ENCODE measurements at regions not wholly inside any gene's neighbourhood (a gene's known extent, or its start where the extent isn't known, plus 50 kb on each side); places are given as distances from the start of the nearest gene placed in this dataset.

DNA sequence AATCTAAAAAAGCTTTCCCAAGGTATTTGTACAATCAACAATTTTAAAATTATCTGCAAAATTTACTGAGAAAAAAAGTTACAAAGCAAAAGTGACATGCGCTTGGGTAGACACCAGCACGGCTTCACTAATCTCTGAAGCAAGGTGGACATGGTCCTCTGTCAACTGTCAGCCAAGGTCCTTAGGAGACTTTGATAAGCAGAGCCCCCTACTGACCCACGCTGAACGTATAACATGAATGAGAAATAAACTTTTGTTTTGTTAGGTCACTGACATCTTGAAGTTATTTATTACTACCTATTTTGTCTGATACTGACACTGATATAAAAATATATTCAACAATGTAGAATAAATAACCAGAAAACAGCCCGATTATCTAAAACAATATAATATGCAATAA is 100.7 kb upstream of the OBI1 start:
- POLR2A ChIA-PET, result no interaction called here
- Histone ChIP-seq H3K27ac (ENCODE audit: extremely low read depth, low read depth, low read length) (no peak overlapping the region), H3K4me1 (ENCODE audit: control insufficient read depth, insufficient read depth, low read length) (no peaks in the 10 kb centered on the region), H3K36me3 (ENCODE audit: control insufficient read depth in 2 of 2, insufficient read depth in 1 of 2, low read length in 2 of 2) (no peaks in the 10 kb centered on the region), H3K4me3 (ENCODE audit: low read depth, low read length) (no peak overlapping the region), H3K9me3 (ENCODE audit: control insufficient read depth, insufficient read depth, low read depth, low read length) (no peaks in the 10 kb centered on the region)
- CTCF ChIA-PET, result interaction anchor here (0.6 kb wide), 1 partner anchor 97 kb away, joined by 3 read pairs; no protein-coding TSS in a partner anchor
- TF ChIP-seq, protein P1, sequence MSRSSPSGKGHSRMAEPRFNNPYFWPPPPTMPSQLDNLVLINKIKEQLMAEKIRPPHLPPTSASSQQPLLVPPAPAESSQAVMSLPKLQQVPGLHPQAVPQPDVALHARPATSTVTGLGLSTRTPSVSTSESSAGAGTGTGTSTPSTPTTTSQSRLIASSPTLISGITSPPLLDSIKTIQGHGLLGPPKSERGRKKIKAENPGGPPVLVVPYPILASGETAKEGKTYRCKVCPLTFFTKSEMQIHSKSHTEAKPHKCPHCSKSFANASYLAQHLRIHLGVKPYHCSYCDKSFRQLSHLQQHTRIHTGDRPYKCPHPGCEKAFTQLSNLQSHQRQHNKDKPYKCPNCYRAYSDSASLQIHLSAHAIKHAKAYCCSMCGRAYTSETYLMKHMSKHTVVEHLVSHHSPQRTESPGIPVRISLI (tag by site-specific recombination; IDR thresholded peaks at IDR 0.05), result no peak
- TF ChIP-seq, protein P2, sequence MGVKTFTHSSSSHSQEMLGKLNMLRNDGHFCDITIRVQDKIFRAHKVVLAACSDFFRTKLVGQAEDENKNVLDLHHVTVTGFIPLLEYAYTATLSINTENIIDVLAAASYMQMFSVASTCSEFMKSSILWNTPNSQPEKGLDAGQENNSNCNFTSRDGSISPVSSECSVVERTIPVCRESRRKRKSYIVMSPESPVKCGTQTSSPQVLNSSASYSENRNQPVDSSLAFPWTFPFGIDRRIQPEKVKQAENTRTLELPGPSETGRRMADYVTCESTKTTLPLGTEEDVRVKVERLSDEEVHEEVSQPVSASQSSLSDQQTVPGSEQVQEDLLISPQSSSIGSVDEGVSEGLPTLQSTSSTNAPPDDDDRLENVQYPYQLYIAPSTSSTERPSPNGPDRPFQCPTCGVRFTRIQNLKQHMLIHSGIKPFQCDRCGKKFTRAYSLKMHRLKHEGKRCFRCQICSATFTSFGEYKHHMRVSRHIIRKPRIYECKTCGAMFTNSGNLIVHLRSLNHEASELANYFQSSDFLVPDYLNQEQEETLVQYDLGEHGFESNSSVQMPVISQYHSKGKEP (tag by site-specific recombination; IDR thresholded peaks at IDR 0.05), result no peak
- no peak for TF ChIP-seq TCF7L2 (IDR thresholded peaks at IDR 0.05; ENCODE audit: borderline replicate concordance, low read depth, low read length)
- TF ChIP-seq ZNF248 (tag by site-specific recombination; IDR thresholded peaks at IDR 0.05), result no peak
- TF ChIP-seq, protein P3, sequence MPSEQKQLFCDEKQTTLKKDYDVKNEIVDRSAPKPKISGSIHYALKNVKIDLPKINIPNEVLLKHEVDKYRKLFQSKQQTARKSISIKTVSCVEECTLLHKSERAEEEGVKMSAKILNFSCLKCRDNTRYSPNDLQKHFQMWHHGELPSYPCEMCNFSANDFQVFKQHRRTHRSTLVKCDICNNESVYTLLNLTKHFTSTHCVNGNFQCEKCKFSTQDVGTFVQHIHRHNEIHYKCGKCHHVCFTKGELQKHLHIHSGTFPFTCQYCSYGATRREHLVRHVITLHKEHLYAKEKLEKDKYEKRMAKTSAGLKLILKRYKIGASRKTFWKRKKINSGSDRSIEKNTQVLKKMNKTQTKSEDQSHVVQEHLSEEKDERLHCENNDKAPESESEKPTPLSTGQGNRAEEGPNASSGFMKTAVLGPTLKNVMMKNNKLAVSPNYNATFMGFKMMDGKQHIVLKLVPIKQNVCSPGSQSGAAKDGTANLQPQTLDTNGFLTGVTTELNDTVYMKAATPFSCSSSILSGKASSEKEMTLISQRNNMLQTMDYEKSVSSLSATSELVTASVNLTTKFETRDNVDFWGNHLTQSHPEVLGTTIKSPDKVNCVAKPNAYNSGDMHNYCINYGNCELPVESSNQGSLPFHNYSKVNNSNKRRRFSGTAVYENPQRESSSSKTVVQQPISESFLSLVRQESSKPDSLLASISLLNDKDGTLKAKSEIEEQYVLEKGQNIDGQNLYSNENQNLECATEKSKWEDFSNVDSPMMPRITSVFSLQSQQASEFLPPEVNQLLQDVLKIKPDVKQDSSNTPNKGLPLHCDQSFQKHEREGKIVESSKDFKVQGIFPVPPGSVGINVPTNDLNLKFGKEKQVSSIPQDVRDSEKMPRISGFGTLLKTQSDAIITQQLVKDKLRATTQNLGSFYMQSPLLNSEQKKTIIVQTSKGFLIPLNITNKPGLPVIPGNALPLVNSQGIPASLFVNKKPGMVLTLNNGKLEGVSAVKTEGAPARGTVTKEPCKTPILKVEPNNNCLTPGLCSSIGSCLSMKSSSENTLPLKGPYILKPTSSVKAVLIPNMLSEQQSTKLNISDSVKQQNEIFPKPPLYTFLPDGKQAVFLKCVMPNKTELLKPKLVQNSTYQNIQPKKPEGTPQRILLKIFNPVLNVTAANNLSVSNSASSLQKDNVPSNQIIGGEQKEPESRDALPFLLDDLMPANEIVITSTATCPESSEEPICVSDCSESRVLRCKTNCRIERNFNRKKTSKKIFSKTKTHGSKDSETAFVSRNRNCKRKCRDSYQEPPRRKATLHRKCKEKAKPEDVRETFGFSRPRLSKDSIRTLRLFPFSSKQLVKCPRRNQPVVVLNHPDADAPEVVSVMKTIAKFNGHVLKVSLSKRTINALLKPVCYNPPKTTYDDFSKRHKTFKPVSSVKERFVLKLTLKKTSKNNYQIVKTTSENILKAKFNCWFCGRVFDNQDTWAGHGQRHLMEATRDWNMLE (tag by site-specific recombination; conservative IDR thresholded peaks at IDR 0.05; ENCODE audit: low read depth), result no peak

DNA sequence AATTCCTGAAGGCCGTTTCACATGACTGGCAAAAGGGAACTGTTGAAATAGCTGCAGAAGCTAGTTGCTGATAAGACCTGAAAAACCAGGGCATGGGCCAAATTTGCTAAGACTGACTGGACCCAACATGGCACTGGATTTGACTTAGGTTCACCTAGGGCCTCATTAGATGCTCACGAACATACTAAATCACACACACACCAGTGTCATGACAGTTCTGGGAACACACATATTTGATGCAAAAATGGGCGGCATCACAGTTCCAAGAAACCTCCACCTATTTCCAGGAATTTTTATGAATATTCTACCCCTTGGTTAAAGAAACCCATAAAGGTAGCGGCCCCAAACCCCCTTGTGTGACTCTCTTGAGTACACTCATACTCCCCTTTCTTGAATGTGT is 99.6 kb upstream of the OBI1 start:
- TF ChIP-seq FEZF1 (tag by site-specific recombination; IDR thresholded peaks at IDR 0.05) (no peak), IKZF3 (tag by site-specific recombination; IDR thresholded peaks at IDR 0.05) (no peak), ZNF48 (tag by site-specific recombination; IDR thresholded peaks at IDR 0.05) (no peak), GLIS1 (tag by site-specific recombination; IDR thresholded peaks at IDR 0.05) (no peak), ZNF366 (tag by site-specific recombination; conservative IDR thresholded peaks at IDR 0.05) (no peak), ZNF174 (tag by site-specific recombination; IDR thresholded peaks at IDR 0.05) (no peak)
- TF ChIP-seq, protein P4, sequence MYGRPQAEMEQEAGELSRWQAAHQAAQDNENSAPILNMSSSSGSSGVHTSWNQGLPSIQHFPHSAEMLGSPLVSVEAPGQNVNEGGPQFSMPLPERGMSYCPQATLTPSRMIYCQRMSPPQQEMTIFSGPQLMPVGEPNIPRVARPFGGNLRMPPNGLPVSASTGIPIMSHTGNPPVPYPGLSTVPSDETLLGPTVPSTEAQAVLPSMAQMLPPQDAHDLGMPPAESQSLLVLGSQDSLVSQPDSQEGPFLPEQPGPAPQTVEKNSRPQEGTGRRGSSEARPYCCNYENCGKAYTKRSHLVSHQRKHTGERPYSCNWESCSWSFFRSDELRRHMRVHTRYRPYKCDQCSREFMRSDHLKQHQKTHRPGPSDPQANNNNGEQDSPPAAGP (tag by site-specific recombination; IDR thresholded peaks at IDR 0.05), result no peak
- TF ChIP-seq, protein P5, sequence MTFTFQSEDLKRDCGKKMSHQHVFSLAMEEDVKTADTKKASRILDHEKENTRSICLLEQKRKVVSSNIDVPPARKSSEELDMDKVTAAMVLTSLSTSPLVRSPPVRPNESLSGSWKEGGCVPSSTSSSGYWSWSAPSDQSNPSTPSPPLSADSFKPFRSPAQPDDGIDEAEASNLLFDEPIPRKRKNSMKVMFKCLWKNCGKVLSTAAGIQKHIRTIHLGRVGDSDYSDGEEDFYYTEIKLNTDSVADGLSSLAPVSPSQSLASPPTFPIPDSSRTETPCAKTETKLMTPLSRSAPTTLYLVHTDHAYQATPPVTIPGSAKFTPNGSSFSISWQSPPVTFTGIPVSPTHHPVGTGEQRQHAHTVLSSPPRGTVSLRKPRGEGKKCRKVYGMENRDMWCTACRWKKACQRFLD (tag by site-specific recombination; IDR thresholded peaks at IDR 0.05), result no peak
- Histone ChIP-seq H3K4me3 (ENCODE audit: low read depth, low read length) (no peak overlapping the region), H3K36me3 (ENCODE audit: control insufficient read depth in 2 of 2, insufficient read depth in 1 of 2, low read length in 2 of 2) (no peaks in the 10 kb centered on the region), H3K4me1 (ENCODE audit: control insufficient read depth, insufficient read depth, low read length) (no peaks in the 10 kb centered on the region), H3K9me3 (ENCODE audit: control insufficient read depth, insufficient read depth, low read depth, low read length) (no peaks in the 10 kb centered on the region), H3K27ac (ENCODE audit: extremely low read depth, low read depth, low read length) (no peak overlapping the region)
- POLR2A ChIA-PET, result no interaction called here
- CTCF ChIA-PET, result no interaction called here
